Endodermal cell (in vitro differentiated cells): ENCODE measurements at regions not wholly inside any gene's neighbourhood (a gene's known extent, or its start where the extent isn't known, plus 50 kb on each side); places are given as distances from the start of the nearest gene placed in this dataset.

Experiments
- DNase-seq: peaks from one replicate; pipeline ENCODE4 v3.0.0-alpha.2; 2017
- H3K27ac ChIP-seq: 2 replicates; pipeline ENCODE4 v1.5.1; 2013; ENCODE audit warnings: mild to moderate bottlenecking, low read depth, low read length, moderate library complexity
- H3K27me3 ChIP-seq: 2 replicates; pipeline ENCODE4 v1.6.1; 2013; ENCODE audit warnings: mild to moderate bottlenecking, low read length, moderate library complexity; ENCODE audit not compliant: insufficient read depth, control insufficient read depth, poor library complexity, severe bottlenecking
- H3K36me3 ChIP-seq: 2 replicates; pipeline ENCODE4 v1.7.0; 2013; ENCODE audit warnings: mild to moderate bottlenecking, low read length, moderate library complexity; ENCODE audit not compliant: control insufficient read depth, insufficient read depth
- H3K4me1 ChIP-seq: one replicate; pipeline ENCODE4 v1.7.0; 2013; ENCODE audit warnings: low read length; ENCODE audit not compliant: control insufficient read depth, insufficient read depth
- H3K4me3 ChIP-seq: 2 replicates; pipeline ENCODE4 v1.5.1; 2013; ENCODE audit warnings: mild to moderate bottlenecking, low read length, moderate library complexity
- H3K9ac ChIP-seq: 2 replicates; pipeline ENCODE4 v1.6.1; 2013; ENCODE audit warnings: mild to moderate bottlenecking, low read length, moderate library complexity; ENCODE audit not compliant: poor library complexity, severe bottlenecking; ENCODE audit errors: extremely low read depth
- H3K9me3 ChIP-seq: 2 replicates; pipeline ENCODE4 v1.6.1; 2013; ENCODE audit warnings: mild to moderate bottlenecking, low read length, moderate library complexity; ENCODE audit not compliant: control insufficient read depth
- H3K27ac Mint-ChIP-seq: 2 replicates; pipeline ENCODE4 v1.8.0; 2020; ENCODE audit warnings: mixed read lengths
- H3K27me3 Mint-ChIP-seq: 2 replicates; pipeline ENCODE4 v1.8.0; 2021; ENCODE audit warnings: mild to moderate bottlenecking, mixed read lengths; ENCODE audit not compliant: insufficient read depth
- H3K36me3 Mint-ChIP-seq: 2 replicates; pipeline ENCODE4 v1.8.0; 2020; ENCODE audit warnings: low read depth, mixed read lengths
- H3K4me1 Mint-ChIP-seq: 2 replicates; pipeline ENCODE4 v1.8.0; 2020; ENCODE audit warnings: mixed read lengths
- H3K4me3 Mint-ChIP-seq: 2 replicates; pipeline ENCODE4 v1.8.0; 2020; ENCODE audit warnings: mild to moderate bottlenecking, moderate library complexity, mixed read lengths
- H3K9me3 Mint-ChIP-seq: 2 replicates; pipeline ENCODE4 v1.8.0; 2020; ENCODE audit warnings: mild to moderate bottlenecking, mixed read lengths
- WGBS, 2 experiments: methylation state at CpG; one replicate each; pipeline versions ENCODE4 v1.1.5 to v1.1.7; 2013; ENCODE audit warnings: missing lambda C conversion rate in 2 of 2, mixed read lengths in 1 of 2; ENCODE audit not compliant: insufficient coverage in 1 of 2, insufficient read length in 1 of 2; 5-methylcytosine and 5-hydroxymethylcytosine counted together
- TF ChIP-seq, protein P1 (sequence below): fragments of 200-600 bp; sonication (generic); conservative IDR thresholded peaks from 2 replicates; pipeline ENCODE4 v1.5.0; 2021; ENCODE audit warnings: antibody characterized with exemption, mild to moderate bottlenecking

DNA sequence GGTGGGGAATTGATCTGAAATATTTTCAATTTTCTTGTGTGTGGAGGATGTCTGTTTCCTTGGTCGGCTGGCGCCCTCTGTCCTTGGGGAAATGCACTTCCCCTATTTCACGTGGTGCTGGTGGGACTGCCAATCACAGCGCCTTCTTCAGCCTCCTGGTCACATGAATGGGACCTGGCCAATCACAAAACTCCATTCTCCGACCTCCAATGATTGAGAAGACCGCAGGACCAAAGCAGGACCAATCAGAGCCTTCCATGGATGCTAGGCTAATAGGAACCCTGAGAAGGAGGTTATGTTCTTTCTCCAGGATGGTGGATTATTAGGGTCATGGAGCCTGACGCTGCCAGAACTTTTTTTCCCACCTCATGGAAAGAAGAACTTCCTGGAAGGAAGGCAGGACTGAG, 188.7 kb downstream of the TTC8 start:
- no peak overlapping the region for H3K4me3 Mint-ChIP-seq
- Histone ChIP-seq H3K4me1 (no peaks in the 10 kb centered on the region), H3K9ac (peak overlapping the region; percentile 27), H3K27ac (no peak overlapping the region), H3K9me3 (peaks cover 29% of the 10 kb centered on the region), H3K36me3 (no peaks in the 10 kb centered on the region), H3K4me3 (peak overlapping the region; percentile 10), H3K27me3 (no peaks in the 10 kb centered on the region)
- H3K9me3 Mint-ChIP-seq = peaks cover 31% of the 10 kb centered on the region
- peak overlapping the region; percentile 81 for H3K27ac Mint-ChIP-seq
- TF ChIP-seq, protein P1, sequence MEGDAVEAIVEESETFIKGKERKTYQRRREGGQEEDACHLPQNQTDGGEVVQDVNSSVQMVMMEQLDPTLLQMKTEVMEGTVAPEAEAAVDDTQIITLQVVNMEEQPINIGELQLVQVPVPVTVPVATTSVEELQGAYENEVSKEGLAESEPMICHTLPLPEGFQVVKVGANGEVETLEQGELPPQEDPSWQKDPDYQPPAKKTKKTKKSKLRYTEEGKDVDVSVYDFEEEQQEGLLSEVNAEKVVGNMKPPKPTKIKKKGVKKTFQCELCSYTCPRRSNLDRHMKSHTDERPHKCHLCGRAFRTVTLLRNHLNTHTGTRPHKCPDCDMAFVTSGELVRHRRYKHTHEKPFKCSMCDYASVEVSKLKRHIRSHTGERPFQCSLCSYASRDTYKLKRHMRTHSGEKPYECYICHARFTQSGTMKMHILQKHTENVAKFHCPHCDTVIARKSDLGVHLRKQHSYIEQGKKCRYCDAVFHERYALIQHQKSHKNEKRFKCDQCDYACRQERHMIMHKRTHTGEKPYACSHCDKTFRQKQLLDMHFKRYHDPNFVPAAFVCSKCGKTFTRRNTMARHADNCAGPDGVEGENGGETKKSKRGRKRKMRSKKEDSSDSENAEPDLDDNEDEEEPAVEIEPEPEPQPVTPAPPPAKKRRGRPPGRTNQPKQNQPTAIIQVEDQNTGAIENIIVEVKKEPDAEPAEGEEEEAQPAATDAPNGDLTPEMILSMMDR = peak; percentile 85
- WGBS, 2 experiments = 65 to 80% methylated on average over 5 to 7 of the region's 7 CpGs
- H3K36me3 Mint-ChIP-seq = no peaks in the 10 kb centered on the region
- peak; percentile 84 for DNase-seq
- peaks cover 11% of the 10 kb centered on the region for H3K27me3 Mint-ChIP-seq
- H3K4me1 Mint-ChIP-seq = peaks cover 16% of the 10 kb centered on the region

DNA sequence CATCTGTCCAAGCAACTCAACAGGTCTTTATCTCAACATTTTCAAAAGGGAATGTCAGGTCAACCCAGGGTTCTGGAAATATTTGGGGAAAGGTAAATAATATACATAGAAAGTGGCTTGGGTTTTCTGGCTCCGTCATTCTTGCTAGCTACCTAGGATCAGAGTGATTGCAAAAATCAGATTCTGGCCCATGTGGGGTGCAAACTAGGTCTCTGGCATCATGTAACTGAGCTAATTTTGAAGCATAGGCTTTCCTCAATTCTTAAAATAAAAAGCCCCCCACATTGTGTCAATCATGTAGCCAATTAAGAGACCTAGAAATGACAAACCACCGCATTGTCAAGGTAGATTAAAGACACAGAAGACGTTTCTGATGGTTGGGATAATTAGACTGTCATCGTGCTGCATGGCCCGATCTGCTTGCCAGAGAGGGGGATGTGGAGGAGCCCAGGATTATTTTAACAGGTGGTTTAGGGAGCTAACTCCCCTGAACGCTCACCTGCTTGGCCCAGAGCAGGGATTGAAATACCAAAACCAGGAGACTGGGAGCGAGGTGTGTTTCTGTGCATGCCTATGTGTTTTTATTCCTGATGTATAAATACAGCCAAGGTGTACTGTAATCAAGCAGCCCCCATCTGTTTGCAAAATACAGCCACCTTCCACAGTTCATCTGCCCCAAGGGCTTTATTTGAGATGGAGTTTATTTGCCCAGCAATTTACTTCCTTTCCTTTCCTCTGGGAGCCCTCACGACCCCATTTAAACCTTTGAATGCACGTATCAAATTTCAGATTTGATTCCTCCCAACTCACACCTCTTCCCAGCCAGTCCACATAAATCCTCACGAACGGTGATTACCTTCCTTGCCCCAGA, 189.5 kb downstream of the TTC8 start:
- Histone ChIP-seq H3K27me3 (no peaks in the 10 kb centered on the region), H3K9me3 (peaks cover 29% of the 10 kb centered on the region), H3K4me3 (peak overlapping the region; percentile 10), H3K9ac (no peak overlapping the region), H3K4me1 (no peaks in the 10 kb centered on the region), H3K36me3 (no peaks in the 10 kb centered on the region), H3K27ac (no peak overlapping the region)
- WGBS, 2 experiments = 87 to 89% methylated on average over 9 to 11 of the region's 11 CpGs
- Mint-ChIP-seq H3K4me1 (peaks cover 12% of the 10 kb centered on the region), H3K36me3 (no peaks in the 10 kb centered on the region), H3K9me3 (peaks cover 31% of the 10 kb centered on the region), H3K4me3 (no peak overlapping the region), H3K27ac (no peak overlapping the region), H3K27me3 (peaks cover 11% of the 10 kb centered on the region)
- TF ChIP-seq, protein P1 = no peak
- DNase-seq = no peak

DNA sequence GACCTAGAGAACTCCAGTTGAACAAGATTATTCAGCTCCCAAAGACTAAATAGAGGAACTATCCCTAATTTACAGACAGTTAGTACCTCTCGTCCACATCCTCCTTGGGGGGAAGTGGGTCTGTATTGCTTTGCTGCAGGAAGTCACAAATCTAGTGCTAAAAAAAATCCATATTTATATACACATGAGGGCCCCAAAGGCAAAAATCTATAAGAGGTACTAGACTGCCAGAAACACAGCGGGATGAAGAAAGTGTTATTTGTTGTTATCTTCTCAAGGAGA, 190.1 kb downstream of the TTC8 start:
- Histone ChIP-seq H3K9me3 (peaks cover 29% of the 10 kb centered on the region), H3K4me1 (no peaks in the 10 kb centered on the region), H3K4me3 (peak overlapping the region; percentile 10), H3K9ac (no peak overlapping the region), H3K36me3 (no peaks in the 10 kb centered on the region), H3K27ac (no peak overlapping the region), H3K27me3 (no peaks in the 10 kb centered on the region)
- 90 to 100% methylated on average over 1 to 2 of the region's 2 CpGs for WGBS, 2 experiments
- Mint-ChIP-seq H3K36me3 (no peaks in the 10 kb centered on the region), H3K4me1 (peaks cover 12% of the 10 kb centered on the region), H3K27me3 (peaks cover 12% of the 10 kb centered on the region), H3K4me3 (no peak overlapping the region), H3K27ac (no peak overlapping the region), H3K9me3 (peaks cover 31% of the 10 kb centered on the region)
- DNase-seq = no peak
- TF ChIP-seq, protein P1 = no peak
